CD14-positive monocyte (primary cell): ENCODE measurements at regions not wholly inside any gene's neighbourhood (a gene's known extent, or its start where the extent isn't known, plus 50 kb on each side); places are given as distances from the start of the nearest gene placed in this dataset.

Experiments used
- DNase-seq, 3 donors: peaks; one replicate each; pipeline ENCODE4 v3.0.0-alpha.2; 2011 to 2022
- H2AFZ ChIP-seq: 2 replicates; pipeline ENCODE4 v1.6.0; 2012; ENCODE audit warnings: mild to moderate bottlenecking, low read depth, low read length, inconsistent platforms; ENCODE audit not compliant: insufficient read depth, poor library complexity, severe bottlenecking
- H3K27ac ChIP-seq, 2 donors: 1 replicate in 1 of 2; 2 replicates in 1 of 2; pipeline ENCODE4 v1.5.1; 2012 to 2013; ENCODE audit warnings: low read length in 2 of 2, control low read depth in 1 of 2, inconsistent platforms in 1 of 2, low read depth in 1 of 2, mild to moderate bottlenecking in 1 of 2
- H3K27me3 ChIP-seq, 2 donors: one replicate each; pipeline versions ENCODE4 v1.6.0 to v1.6.1; 2011 to 2013; ENCODE audit warnings: low read length in 2 of 2; ENCODE audit not compliant: control insufficient read depth in 2 of 2, insufficient read depth in 2 of 2
- H3K36me3 ChIP-seq, 2 donors: replicated peaks in 1 of 2; 1 replicate in 1 of 2; 2 replicates in 1 of 2; pipeline versions ENCODE4 v1.5.1 to v1.6.1; 2012 to 2013; ENCODE audit warnings: low read length in 2 of 2, control low read depth in 1 of 2, inconsistent platforms in 1 of 2, mild to moderate bottlenecking in 1 of 2; ENCODE audit not compliant: insufficient read depth in 2 of 2, control insufficient read depth in 1 of 2
- H3K4me1 ChIP-seq, 2 donors: 1 replicate in 1 of 2; 2 replicates in 1 of 2; pipeline versions ENCODE4 v1.5.1 to v1.6.1; 2012 to 2013; ENCODE audit warnings: low read length in 2 of 2, control low read depth in 1 of 2, inconsistent platforms in 1 of 2, mild to moderate bottlenecking in 1 of 2, moderate library complexity in 1 of 2; ENCODE audit not compliant: insufficient read depth in 2 of 2, control insufficient read depth in 1 of 2
- H3K4me2 ChIP-seq: replicated peaks from 2 replicates; pipeline ENCODE3; 2012; ENCODE audit warnings: low read length, moderate library complexity, mild to moderate bottlenecking; ENCODE audit not compliant: poor library complexity, severe bottlenecking; ENCODE audit errors: extremely low read depth
- H3K4me3 ChIP-seq, 3 experiments: fragments of 200-600 bp in 1 of 3; sonication (generic) in 1 of 3; replicated peaks in 1 of 3; 1 replicate in 2 of 3; 2 replicates in 1 of 3; pipeline ENCODE4 v1.5.1; 2011 to 2013; ENCODE audit warnings: low read length in 3 of 3, mild to moderate bottlenecking in 3 of 3, control low read depth in 2 of 3, low read depth in 2 of 3, inconsistent platforms in 1 of 3, moderate library complexity in 1 of 3
- H3K79me2 ChIP-seq: 2 replicates; pipeline ENCODE4 v1.6.0; 2012; ENCODE audit warnings: mild to moderate bottlenecking, control low read depth, inconsistent platforms, low read length, moderate library complexity; ENCODE audit not compliant: insufficient read depth
- H3K9ac ChIP-seq: 2 replicates; pipeline ENCODE4 v1.6.0; 2017; ENCODE audit warnings: low read length, mild to moderate bottlenecking; ENCODE audit not compliant: insufficient read depth, poor library complexity, severe bottlenecking
- H3K9me3 ChIP-seq, 2 donors: replicated peaks in 1 of 2; 1 replicate in 1 of 2; 2 replicates in 1 of 2; pipeline versions ENCODE4 v1.5.1 to v1.6.1; 2012 to 2013; ENCODE audit warnings: low read length in 2 of 2, control low read depth in 1 of 2; ENCODE audit not compliant: control insufficient read depth in 1 of 2, insufficient read depth in 1 of 2
- H4K20me1 ChIP-seq: 2 replicates; pipeline ENCODE4 v1.6.0; 2012; ENCODE audit warnings: mild to moderate bottlenecking, low read length, control low read depth, moderate library complexity; ENCODE audit not compliant: insufficient read depth
- H3K27ac Mint-ChIP-seq, 7 donors: one replicate each; pipeline ENCODE4 v1.8.0; 2020; ENCODE audit warnings: mild to moderate bottlenecking in 7 of 7, mixed read lengths in 7 of 7, moderate library complexity in 6 of 7, inconsistent platforms in 2 of 7
- H3K27me3 Mint-ChIP-seq, 3 donors: one replicate each; pipeline ENCODE4 v1.8.0; 2021 to 2022; ENCODE audit warnings: low read depth in 3 of 3, mild to moderate bottlenecking in 3 of 3, mixed read lengths in 3 of 3, moderate library complexity in 3 of 3, inconsistent platforms in 1 of 3
- H3K36me3 Mint-ChIP-seq, 2 donors: one replicate each; pipeline ENCODE4 v1.8.0; 2020; ENCODE audit warnings: mixed read lengths in 2 of 2, inconsistent platforms in 1 of 2, mild to moderate bottlenecking in 1 of 2
- H3K4me1 Mint-ChIP-seq: one replicate; pipeline ENCODE4 v1.8.0; 2020; ENCODE audit warnings: mild to moderate bottlenecking, mixed read lengths
- H3K4me3 Mint-ChIP-seq, 2 donors: one replicate each; pipeline ENCODE4 v1.8.0; 2020; ENCODE audit warnings: mild to moderate bottlenecking in 2 of 2, mixed read lengths in 2 of 2, moderate library complexity in 1 of 2
- H3K9me3 Mint-ChIP-seq, 7 donors: one replicate each; pipeline ENCODE4 v1.8.0; 2020 to 2022; ENCODE audit warnings: mixed read lengths in 7 of 7, mild to moderate bottlenecking in 6 of 7, moderate library complexity in 6 of 7, inconsistent platforms in 2 of 7
- CTCF ChIP-seq: fragments of 200-600 bp; IDR thresholded peaks from one replicate; pipeline ENCODE4 v1.8.0; 2022; ENCODE audit warnings: antibody characterized with exemption, mild to moderate bottlenecking
- WGBS: methylation state at CpG from one replicate; pipeline ENCODE4 v1.1.5; 2013; ENCODE audit warnings: missing lambda C conversion rate; ENCODE audit not compliant: insufficient coverage; 5-methylcytosine and 5-hydroxymethylcytosine counted together
- intact Hi-C, 2 donors: fragments of 100-400 bp; cut with micrococcal nuclease; formaldehyde crosslinking; loops; one replicate each; pipeline versions ENCODE4 v1.15.0 to v1.15.1; 2023

- H2AFZ ChIP-seq, result no peak overlapping the region
- H3K79me2 ChIP-seq, result no peaks in the 10 kb centered on the region
- H3K27me3 ChIP-seq, result no peaks in the 10 kb centered on the region
- peaks cover 4% of the 10 kb centered on the region for H3K4me1 Mint-ChIP-seq
- intact Hi-C loops, result no loop called here
- no peaks in the 10 kb centered on the region for H3K4me1 ChIP-seq
- no peak overlapping the region for H3K4me3 ChIP-seq
- DNase-seq, result no peak
- no peak overlapping the region for H3K27ac ChIP-seq
- H3K9me3 ChIP-seq, result no peaks in the 10 kb centered on the region
- 90% methylated on average over 10 of the region's 11 CpGs for WGBS
- H3K27ac Mint-ChIP-seq, result no peak overlapping the region
- no peaks in the 10 kb centered on the region for H3K9me3 Mint-ChIP-seq
- H3K36me3 Mint-ChIP-seq, result no peaks in the 10 kb centered on the region
- H3K36me3 ChIP-seq, result no peaks in the 10 kb centered on the region
- H3K27me3 Mint-ChIP-seq, result peaks cover 0 to 4% (median 1%) of the 10 kb centered on the region in 3 donors
- no peak overlapping the region for H3K4me3 Mint-ChIP-seq
- H3K4me2 ChIP-seq, result no peak overlapping the region
- no peak overlapping the region for H3K9ac ChIP-seq
- TF ChIP-seq CTCF, result no peak
- no peaks in the 10 kb centered on the region for H4K20me1 ChIP-seq
Measured at GRCh38 chr5:171623551-171624097, 162.0 kb upstream of the SMIM23 start.

GRCh38 chr5:171624396-171624795 lies 161.2 kb upstream of the SMIM23 start:
- Mint-ChIP-seq H3K27me3 (peaks cover 0 to 4% (median 1%) of the 10 kb centered on the region in 3 donors), H3K4me1 (peaks cover 12% of the 10 kb centered on the region), H3K27ac (no peak overlapping the region), H3K9me3 (no peaks in the 10 kb centered on the region), H3K36me3 (no peaks in the 10 kb centered on the region), H3K4me3 (no peak overlapping the region)
- Histone ChIP-seq H3K4me3 (no peak overlapping the region), H3K9me3 (no peaks in the 10 kb centered on the region), H3K79me2 (no peaks in the 10 kb centered on the region), H3K4me2 (no peak overlapping the region), H3K36me3 (no peaks in the 10 kb centered on the region), H3K27ac (no peak overlapping the region), H2AFZ (no peak overlapping the region), H3K9ac (no peak overlapping the region), H4K20me1 (no peaks in the 10 kb centered on the region), H3K4me1 (peaks cover 4 to 5% of the 10 kb centered on the region in 2 donors), H3K27me3 (no peaks in the 10 kb centered on the region)
- intact Hi-C loops, result no loop called here
- WGBS, result 84% methylated on average over 5 of the region's 5 CpGs
- no peak for DNase-seq
- TF ChIP-seq CTCF, result no peak
